ENCODE measurements at regions not wholly inside any gene's neighbourhood (a gene's known extent, or its start where the extent isn't known, plus 50 kb on each side); places are given as distances from the start of the nearest gene placed in this dataset.

DNA sequence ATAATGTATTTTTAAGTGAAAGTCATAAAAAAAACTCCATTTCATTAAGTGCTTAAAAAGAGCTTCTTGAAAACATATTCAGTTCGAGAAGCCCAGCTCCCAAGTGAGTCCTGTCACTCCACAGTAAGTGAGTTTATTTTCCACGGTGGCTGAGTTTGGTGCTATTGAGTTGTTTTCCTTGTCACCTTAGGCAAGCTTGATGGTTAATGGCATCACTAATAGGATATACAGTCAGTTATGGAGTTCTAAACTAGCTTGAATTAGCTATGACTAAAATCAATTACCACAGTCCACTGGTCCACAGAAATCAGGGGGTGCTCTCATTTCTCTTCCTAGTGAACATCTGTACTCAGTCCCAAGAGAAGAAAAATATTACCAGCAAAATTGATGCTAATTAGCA, 1526.2 kb upstream of the IGFBP7 start:
- no peak for TF ChIP-seq POLR2AphosphoS5 (IDR thresholded peaks at IDR 0.05)
- TF ChIP-seq, protein P1, sequence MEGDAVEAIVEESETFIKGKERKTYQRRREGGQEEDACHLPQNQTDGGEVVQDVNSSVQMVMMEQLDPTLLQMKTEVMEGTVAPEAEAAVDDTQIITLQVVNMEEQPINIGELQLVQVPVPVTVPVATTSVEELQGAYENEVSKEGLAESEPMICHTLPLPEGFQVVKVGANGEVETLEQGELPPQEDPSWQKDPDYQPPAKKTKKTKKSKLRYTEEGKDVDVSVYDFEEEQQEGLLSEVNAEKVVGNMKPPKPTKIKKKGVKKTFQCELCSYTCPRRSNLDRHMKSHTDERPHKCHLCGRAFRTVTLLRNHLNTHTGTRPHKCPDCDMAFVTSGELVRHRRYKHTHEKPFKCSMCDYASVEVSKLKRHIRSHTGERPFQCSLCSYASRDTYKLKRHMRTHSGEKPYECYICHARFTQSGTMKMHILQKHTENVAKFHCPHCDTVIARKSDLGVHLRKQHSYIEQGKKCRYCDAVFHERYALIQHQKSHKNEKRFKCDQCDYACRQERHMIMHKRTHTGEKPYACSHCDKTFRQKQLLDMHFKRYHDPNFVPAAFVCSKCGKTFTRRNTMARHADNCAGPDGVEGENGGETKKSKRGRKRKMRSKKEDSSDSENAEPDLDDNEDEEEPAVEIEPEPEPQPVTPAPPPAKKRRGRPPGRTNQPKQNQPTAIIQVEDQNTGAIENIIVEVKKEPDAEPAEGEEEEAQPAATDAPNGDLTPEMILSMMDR (IDR thresholded peaks at IDR 0.05) = no peak
- no peak for TF ChIP-seq POLR2A (IDR thresholded peaks at IDR 0.05)
- no peak for TF ChIP-seq EP300 (IDR thresholded peaks at IDR 0.05)
